GM20431 (cell line): ENCODE measurements at regions not wholly inside any gene's neighbourhood (a gene's known extent, or its start where the extent isn't known, plus 50 kb on each side); places are given as distances from the start of the nearest gene placed in this dataset.

Source experiments
- in situ Hi-C: fragments of 300-500 bp; cut with MseI, MboI; formaldehyde crosslinking; loops from one replicate; pipeline ENCODE4 v1.15.0; 2020; ENCODE audit warnings: low sequenced_read_pairs; ENCODE audit not compliant: unreplicated experiment

DNA sequence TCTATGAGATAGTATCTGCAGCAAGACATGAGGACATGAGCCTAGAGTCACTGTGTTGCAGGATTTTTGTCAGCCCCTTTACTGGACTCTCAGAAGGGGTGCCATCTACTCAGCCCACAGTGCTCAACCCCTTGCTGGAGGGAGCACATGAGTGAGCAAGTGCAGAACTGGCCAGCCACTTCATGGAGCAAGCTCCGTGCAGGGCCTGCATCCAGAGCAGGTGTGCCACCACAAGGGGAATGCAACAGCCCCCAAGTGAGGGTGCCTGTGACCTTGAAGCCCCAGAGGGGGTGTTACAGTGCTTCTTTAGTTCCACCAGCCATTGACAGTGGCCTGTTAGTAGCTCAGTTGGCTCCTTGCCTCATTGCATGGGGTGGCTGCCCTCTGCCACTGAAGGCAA is 649.7 kb downstream of the PLPP3 start:
- in situ Hi-C loops, result no loop called here

DNA sequence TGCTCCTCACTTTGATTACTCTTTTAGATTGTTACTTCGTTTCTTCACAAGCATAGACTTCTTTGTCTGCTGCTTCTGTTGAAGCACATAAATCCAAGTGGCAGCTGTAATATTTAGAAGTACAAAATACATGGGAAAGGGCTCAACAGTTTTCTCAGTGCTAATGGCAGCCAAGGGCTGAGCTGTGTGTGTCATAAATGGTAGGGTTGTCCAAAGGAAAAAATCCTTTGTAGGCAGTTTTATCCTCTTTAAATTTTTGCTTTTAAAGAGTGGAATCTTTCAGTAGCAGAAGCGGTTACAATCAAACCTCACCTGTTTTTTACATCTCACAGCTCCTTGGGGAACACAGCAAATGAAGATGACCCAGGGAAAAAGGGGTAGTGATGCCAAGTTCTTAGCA is 650.8 kb downstream of the PLPP3 start:
- in situ Hi-C loops, result no loop called here

DNA sequence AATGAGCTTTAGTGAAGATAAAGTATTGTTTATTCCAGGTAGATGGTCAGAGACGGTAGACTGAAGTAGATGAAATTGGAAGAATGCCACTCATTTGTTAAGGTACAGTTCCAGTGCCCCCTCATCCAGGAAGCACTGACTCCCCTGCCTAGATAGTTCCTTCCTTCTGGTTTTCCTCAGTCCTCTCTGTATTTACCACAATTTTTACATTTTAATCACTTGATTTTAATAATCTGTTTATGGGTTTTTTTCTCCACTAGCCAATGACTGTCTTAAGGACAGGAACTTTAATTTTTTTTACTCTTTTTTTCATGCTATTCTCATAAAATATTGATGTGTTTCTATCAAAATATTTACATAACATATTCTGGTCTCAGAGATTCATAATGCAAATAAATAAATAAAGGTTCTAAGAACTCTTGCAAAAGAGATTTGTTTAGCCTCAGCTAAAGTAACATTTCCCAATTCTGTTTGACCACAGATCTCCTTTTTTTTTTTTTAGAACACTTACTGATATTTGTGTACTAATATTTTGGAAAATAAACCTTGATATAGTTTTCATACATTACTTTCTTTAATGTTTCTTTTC is 651.6 kb downstream of the PLPP3 start:
- in situ Hi-C loops, result no loop called here

- in situ Hi-C loops, result no loop called here
These were observed 652.4 kb downstream of the PLPP3 start for GRCh38 chr1:55926906-55927471.

- in situ Hi-C loops, result no loop called here
These were observed 662.5 kb downstream of the PLPP3 start for GRCh38 chr1:55916907-55917306.

DNA sequence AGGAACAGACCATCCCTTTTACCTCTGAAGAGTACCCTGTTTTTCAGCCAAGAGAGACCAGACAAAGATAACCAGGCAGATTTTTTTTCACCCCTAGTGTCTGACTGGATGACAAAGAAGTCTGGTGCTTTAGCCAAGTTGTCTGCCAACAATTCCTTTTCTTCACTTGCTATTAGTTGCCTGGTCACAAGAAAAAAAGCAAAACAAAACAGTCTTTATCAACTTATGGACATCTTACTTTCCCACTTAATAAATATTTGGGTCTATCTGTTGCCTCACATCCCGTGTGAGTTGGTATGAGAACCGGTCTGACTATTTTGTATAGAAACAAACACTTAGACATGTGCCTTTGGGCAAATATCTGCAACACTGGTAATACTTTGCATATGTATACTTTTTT is 662.9 kb downstream of the PLPP3 start:
- in situ Hi-C loops, result no loop called here

GRCh38 chr1:55913565-55913964 is 665.8 kb downstream of the PLPP3 start:
- in situ Hi-C loops, result no loop called here

DNA sequence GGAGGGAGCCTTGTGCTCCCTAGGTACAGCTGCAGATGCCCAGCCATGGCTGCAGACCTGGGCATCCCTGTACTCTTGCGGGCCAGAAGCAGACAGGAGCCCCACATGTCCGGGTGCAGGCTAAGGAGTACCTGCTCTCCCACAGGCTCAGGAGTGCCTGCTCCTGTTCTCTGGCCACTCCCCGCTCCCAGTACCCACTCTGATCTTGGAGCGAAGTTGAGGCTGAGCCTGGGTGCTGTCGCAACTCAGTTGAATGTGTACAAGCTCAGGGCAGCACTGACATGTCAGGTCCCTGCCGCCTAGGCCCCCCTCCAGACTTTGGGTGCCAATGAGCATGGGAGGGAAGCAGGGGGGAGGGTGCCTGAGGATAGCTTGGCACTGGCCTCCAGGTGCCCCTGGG is 666.9 kb downstream of the PLPP3 start:
- in situ Hi-C loops, result no loop called here

- in situ Hi-C loops, result no loop called here
These were observed 674.8 kb downstream of the PLPP3 start for GRCh38 chr1:55904541-55904940.

DNA sequence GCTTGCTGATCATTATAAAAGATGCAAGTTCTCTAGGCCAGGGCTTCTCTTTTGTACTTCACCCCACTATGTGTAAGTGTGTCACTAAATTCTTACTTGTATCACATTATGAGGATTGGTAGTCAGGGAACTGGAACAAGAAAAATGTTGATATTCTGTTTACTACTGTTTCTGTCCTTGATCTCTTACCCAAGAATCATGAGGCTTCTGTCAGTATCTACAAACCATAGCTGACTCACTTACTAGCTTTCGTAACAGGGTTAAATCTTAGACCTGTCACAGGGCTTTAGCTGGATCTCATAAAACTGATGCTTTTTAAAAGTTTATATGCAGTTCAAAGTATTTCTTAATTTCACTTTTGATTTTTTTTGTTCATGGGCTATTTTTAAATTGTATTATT is 681.2 kb downstream of the PLPP3 start:
- in situ Hi-C loops, result no loop called here

DNA sequence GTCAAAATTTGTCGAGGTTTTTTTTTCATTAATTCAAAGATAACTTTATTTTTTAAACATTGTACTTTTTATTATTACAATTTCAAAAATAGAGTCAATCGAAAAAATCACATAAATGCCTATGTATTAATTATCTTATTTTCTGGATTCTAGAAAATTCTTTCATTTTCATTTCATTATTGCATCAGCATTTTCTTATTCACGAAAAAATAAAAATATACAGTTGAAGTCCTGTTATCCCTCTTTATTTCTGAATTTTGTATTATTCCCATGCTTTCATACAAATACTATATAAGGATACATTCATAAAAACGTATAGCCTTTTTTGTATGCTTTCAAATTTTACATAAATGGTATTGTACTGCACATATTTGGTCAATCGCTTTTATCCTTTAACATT is 681.0 kb upstream of the USP24 start:
- in situ Hi-C loops, result no loop called here

DNA sequence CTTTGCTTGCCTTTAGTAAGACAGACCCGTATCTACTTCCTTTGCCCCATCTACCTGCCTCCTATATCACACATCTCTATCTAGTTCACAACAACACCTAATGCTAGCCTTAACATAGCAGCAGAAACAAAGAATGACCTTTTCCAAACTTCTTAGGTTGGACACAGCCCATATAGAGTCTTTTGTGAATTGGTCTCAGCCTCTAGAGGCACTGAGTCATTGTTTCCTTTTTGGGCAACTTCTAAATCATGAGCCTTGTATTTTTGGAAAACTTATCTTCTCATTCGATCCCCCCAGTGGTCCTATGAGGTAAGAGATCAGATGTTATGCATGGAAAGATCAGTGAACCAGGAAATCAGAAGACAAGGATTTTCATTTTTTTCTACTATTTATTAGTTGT is 679.4 kb upstream of the USP24 start:
- in situ Hi-C loops, result no loop called here

DNA sequence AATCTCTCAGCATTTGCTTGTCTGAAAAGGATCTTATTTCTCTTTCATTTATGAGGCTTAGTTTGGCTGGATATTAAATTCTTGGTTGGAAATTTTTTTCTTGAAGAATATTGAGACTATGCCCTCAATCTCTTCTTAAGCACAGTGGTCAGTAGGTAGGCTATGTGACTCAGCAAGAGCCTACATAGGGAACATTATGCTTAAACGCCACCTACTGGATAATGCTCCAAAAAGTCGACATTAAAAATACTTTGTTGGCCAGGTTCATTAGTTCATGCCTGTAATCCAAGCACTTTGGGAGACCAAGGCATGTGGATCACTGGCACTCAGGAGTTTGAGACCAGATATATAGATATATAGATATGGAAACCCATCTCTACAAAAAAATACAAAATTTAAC is 678.0 kb upstream of the USP24 start:
- in situ Hi-C loops, result no loop called here

- in situ Hi-C loops, result no loop called here
These were observed 673.6 kb upstream of the USP24 start for GRCh38 chr1:55888685-55889317.

DNA sequence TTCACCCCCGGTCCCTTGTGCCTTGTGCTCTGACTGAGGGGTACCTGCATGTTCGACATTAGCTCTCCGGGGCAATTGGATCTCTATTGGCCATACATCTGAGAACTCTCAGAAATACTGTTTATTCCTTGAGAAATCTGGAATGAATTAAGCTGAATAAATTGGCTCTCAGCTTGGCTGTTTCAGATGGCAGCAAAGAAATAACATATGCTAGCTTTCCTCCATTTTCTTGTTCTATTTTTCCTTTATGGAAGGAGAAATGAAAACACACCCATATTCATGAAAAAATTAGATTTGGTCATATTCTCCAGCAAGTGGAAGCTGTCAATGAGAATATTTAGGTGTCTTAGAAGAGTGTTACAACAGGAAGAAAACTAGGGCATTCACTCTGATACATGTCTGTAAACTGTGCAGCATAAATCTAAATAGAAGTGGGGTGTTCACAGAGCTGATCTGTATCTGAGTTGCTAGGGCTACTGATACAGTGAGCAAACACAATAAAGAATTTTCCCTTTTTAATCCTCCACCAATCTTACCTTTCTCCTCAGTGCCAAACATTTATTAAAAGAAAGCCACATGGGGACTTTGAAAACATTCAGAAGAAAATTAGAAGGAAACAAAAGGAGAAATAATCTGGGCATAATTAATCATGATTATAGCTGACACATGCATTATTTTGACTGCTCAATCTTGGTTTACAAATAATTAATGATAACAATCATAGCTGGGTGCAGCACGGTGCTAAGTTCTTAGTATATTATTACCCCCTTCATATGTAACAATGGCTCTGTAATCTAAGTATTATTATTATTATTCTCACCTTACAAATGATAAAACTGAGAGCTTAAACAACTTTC is 671.9 kb upstream of the USP24 start:
- in situ Hi-C loops, result no loop called here

- in situ Hi-C loops, result no loop called here
These were observed 670.5 kb upstream of the USP24 start for GRCh38 chr1:55885619-55886018.

- in situ Hi-C loops, result no loop called here
These were observed 667.8 kb upstream of the USP24 start for GRCh38 chr1:55882931-55883330.

GRCh38 chr1:55879346-55879745 is 664.2 kb upstream of the USP24 start:
- in situ Hi-C loops, result no loop called here

DNA sequence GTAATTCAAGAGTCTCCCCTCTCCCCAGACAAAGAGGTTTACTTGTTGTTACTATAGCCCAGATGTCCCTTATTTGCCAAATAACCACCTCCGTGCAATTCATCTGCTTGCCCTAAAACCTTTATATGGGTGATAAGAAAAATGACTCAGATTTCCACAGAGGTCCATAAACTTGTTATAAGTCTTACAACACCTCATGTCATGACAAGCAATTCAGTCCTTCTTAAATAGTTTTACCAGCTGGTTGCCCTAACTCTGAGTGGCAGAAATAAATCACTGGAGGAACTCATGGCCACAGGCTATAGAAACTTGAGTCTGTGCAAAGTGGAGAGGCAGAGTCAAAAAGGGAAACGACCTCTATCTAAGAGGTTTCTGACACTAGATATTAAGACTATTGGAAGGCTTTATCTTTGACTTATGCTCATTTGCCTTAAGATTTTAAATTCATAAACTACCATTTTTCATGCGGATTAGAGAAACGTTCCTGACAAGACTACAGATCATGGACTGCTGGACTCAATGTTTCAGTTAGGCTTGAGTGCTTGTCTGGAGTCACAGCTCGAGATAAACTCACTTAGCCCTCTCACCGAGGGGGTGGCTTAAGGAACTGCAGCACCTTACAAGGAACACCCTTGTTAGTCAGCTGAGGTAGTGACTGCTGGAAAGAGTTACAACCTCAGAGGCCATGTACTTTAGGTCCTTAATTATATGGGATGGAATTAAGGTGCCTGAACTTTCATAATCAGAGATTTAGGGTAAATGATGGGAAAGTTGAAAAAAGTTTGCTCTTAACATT is 662.5 kb upstream of the USP24 start:
- in situ Hi-C loops, result no loop called here

GRCh38 chr1:55876276-55877060 is 661.3 kb upstream of the USP24 start:
- in situ Hi-C loops, result no loop called here
